ENCODE measurements at regions not wholly inside any gene's neighbourhood (a gene's known extent, or its start where the extent isn't known, plus 50 kb on each side); places are given as distances from the start of the nearest gene placed in this dataset.
"Not testable (repeated sequence)": the region's sequence is repeated elsewhere in the genome, so short reads cannot be mapped to it uniquely, and the experiment has no call there.

- DNase-seq; H3K36me3 ChIP-seq; H3K27ac ChIP-seq; H3K27me3 ChIP-seq; H3K4me1 ChIP-seq; ATAC-seq; H3K4me3 ChIP-seq; H3K9me3 ChIP-seq; intact Hi-C loops (cut with DNase I): not testable (repeated sequence)
- no CpG with 5 or more reads among the region's 2 CpGs for WGBS (ENCODE audit: insufficient coverage, low coverage, low lambda C conversion rate, missing lambda C conversion rate)
Observed at GRCh38 chr2:87651589-87651988, 96.3 kb upstream of the PLGLB2 start.

- not testable (repeated sequence) for H3K4me1 ChIP-seq, H3K4me3 ChIP-seq
Observed at GRCh38 chr2:87653373-87653772, 94.5 kb upstream of the PLGLB2 start.

GRCh38 chr2:87654136-87654814 lies 93.6 kb upstream of the PLGLB2 start:
- H3K4me1 ChIP-seq; DNase-seq; ATAC-seq; intact Hi-C loops (cut with DNase I); H3K9me3 ChIP-seq; H3K4me3 ChIP-seq; H3K27ac ChIP-seq; H3K27me3 ChIP-seq; H3K36me3 ChIP-seq: not testable (repeated sequence)
- WGBS (ENCODE audit: insufficient coverage, low coverage, low lambda C conversion rate, missing lambda C conversion rate), result 94% methylated on average over 3 of the region's 7 CpGs

More at GRCh38 chr2:87653373-87653772, 94.5 kb upstream of the PLGLB2 start:
- H3K9me3 ChIP-seq; H3K36me3 ChIP-seq; intact Hi-C loops (cut with DNase I); ATAC-seq; DNase-seq; H3K27me3 ChIP-seq; H3K27ac ChIP-seq: not testable (repeated sequence)

GRCh38 chr2:87657915-87658314 lies 90.0 kb upstream of the PLGLB2 start:
- intact Hi-C loops (cut with DNase I); H3K4me1 ChIP-seq; H3K36me3 ChIP-seq; H3K27me3 ChIP-seq; H3K4me3 ChIP-seq; H3K9me3 ChIP-seq: not testable (repeated sequence)
- peak in 1 of 3 donors; percentile 66 for DNase-seq
- 18% methylated on average over 2 of the region's 2 CpGs for WGBS (ENCODE audit: insufficient coverage, low coverage, low lambda C conversion rate, missing lambda C conversion rate)
- peak; percentile 84 to 90 (median 88) for ATAC-seq
- H3K27ac ChIP-seq, result peak overlapping the region in 2 of 3 donors; percentile 53 to 60

DNA sequence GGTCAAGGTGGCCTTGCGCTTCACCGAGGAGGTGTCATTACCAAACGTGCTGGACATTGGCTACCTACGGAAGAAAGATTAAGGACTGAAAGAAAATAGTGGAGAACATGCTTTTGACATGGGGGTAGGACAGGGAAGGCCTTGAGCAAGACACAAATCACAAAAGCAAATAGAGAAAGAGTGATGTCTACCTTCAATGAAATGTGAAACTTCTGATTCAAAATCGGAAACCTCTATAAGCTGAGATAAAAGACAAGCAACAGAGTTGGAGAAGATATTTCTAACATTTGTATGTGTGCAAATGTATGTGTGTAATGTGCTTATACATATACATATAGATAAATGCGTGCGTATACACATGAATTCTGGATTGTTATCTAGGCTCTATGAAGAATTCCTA lies 89.5 kb upstream of the PLGLB2 start:
- H3K27ac ChIP-seq, result peak overlapping the region in 1 of 3 donors; percentile 58
- H3K27me3 ChIP-seq; H3K4me3 ChIP-seq; H3K4me1 ChIP-seq; H3K36me3 ChIP-seq; H3K9me3 ChIP-seq; DNase-seq; intact Hi-C loops (cut with DNase I): not testable (repeated sequence)
- no CpG with 5 or more reads among the region's 7 CpGs for WGBS (ENCODE audit: insufficient coverage, low coverage, low lambda C conversion rate, missing lambda C conversion rate)
- ATAC-seq, result peak in 1 of 4 donors; percentile 19

DNA sequence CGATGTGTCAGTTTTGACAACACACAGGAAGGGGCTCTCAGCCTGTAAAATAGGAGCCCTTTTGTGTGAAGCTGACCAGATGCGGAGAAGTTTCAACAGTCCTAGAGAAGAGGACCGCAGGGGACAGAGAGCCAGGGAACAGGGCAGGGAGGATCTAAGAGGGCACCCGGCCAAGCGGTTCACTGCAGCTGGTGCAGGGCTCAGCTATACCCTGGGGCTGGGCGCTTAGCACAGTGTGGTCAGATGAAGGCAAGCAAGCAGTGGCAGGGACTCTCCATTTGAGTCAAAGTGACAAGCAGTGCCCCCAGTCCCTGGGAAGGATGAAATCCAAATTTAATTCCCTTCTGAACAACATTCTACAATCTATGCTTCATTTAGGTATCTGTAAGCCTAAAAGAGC lies 88.9 kb upstream of the PLGLB2 start:
- H3K27me3 ChIP-seq; H3K9me3 ChIP-seq; H3K4me3 ChIP-seq; intact Hi-C loops (cut with DNase I); H3K36me3 ChIP-seq; H3K4me1 ChIP-seq: not testable (repeated sequence)
- peak; percentile 73 to 86 (median 82) for ATAC-seq
- peak overlapping the region in 1 of 3 donors; percentile 58 for H3K27ac ChIP-seq
- WGBS (ENCODE audit: insufficient coverage, low coverage, low lambda C conversion rate, missing lambda C conversion rate), result 18% methylated on average over 4 of the region's 6 CpGs
- DNase-seq, result peak; percentile 35 to 63 (median 61)

GRCh38 chr2:87660164-87660563 lies 87.7 kb upstream of the PLGLB2 start:
- H3K4me1 ChIP-seq, result not testable (repeated sequence)

DNA sequence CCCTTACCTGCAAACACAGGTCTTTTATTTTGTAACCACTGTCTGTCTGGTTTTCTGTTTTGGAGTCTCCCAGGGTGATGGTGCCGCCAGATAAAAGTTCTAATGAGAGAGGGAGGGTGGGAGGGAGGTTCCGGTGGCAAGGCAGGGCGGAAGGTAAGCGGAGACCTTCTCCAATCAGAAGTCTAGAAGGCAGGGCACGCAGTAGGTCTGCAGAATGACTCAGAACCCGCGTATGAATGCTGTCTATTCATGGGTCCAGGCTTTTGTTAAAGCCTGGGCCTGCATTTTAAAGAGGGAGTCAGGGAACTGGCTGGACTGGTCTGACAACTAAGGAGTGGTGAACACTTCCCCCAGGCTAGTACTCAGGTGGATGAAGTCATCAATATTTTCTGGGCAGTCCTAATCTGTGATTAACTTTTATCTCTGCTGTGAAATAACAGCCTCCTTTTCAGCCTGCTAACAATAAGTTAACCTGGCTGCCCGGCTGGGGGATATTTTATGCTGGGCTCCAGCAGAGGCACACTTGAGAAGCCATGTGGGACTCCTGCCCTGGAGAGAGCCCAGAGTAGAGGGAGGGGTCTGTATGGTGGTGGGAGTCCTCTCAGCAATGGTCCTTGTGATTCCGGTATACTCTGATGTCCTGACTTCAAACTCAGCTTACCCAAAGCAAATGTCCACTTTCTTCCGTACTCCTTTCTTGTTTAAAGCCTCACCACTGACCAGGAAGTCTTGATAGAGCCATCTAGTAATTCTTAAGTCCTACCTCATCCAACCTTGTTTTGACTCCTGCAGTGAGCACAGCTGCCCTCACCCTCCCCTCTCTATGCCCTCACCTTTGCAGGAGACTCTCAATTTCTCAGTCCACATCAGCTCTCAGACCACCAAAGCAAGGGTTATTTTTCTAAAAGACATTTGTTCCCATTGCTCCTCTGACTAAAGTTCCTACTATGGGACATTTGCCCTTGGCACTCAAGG lies 85.3 kb upstream of the PLGLB2 start:
- DNase-seq; H3K36me3 ChIP-seq; H3K27ac ChIP-seq; H3K4me1 ChIP-seq; H3K27me3 ChIP-seq; intact Hi-C loops (cut with DNase I); H3K4me3 ChIP-seq; H3K9me3 ChIP-seq: not testable (repeated sequence)
- 78% methylated on average over 7 of the region's 10 CpGs for WGBS (ENCODE audit: insufficient coverage, low coverage, low lambda C conversion rate, missing lambda C conversion rate)
- peak in 1 of 4 donors; percentile 35 for ATAC-seq

More at GRCh38 chr2:87660164-87660563, 87.7 kb upstream of the PLGLB2 start:
- H3K27me3 ChIP-seq; H3K4me3 ChIP-seq; ATAC-seq; DNase-seq; H3K36me3 ChIP-seq; H3K9me3 ChIP-seq; H3K27ac ChIP-seq; intact Hi-C loops (cut with DNase I): not testable (repeated sequence)
- 94% methylated on average over 3 of the region's 10 CpGs for WGBS (ENCODE audit: insufficient coverage, low coverage, low lambda C conversion rate, missing lambda C conversion rate)

GRCh38 chr2:87663347-87663746 lies 84.5 kb upstream of the PLGLB2 start:
- H3K9me3 ChIP-seq; H3K27me3 ChIP-seq; H3K27ac ChIP-seq; intact Hi-C loops (cut with DNase I); ATAC-seq; H3K36me3 ChIP-seq; H3K4me3 ChIP-seq; H3K4me1 ChIP-seq; DNase-seq: not testable (repeated sequence)

DNA sequence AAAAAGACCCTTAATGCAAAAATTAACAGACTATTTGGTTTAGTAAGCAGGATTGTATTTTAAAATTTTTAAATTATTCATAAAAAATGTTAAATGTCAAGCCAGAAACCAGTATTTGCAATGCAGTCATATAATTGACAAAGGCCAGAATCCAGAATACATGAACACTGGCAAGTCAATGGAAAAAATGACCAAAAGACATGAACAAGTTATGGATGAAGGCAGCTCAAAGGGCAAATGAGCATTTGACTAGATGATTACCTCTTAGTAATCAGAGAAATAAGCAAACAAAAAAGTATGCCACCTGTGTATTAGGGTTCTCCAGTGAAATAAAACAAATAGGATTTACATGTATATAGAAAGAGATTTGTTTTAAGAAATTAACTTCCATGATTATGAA lies 80.9 kb upstream of the PLGLB2 start:
- DNase-seq; H3K27ac ChIP-seq; H3K27me3 ChIP-seq; H3K9me3 ChIP-seq; ATAC-seq; H3K4me1 ChIP-seq; H3K36me3 ChIP-seq; H3K4me3 ChIP-seq; intact Hi-C loops (cut with DNase I): not testable (repeated sequence)

GRCh38 chr2:87668361-87668760 lies 79.5 kb upstream of the PLGLB2 start:
- WGBS (ENCODE audit: insufficient coverage, low coverage, low lambda C conversion rate, missing lambda C conversion rate), result no CpG with 5 or more reads among the region's 5 CpGs
- DNase-seq; H3K27me3 ChIP-seq; ATAC-seq; H3K27ac ChIP-seq; H3K36me3 ChIP-seq; H3K4me1 ChIP-seq; H3K9me3 ChIP-seq; H3K4me3 ChIP-seq; intact Hi-C loops (cut with DNase I): not testable (repeated sequence)

All from right lobe of liver (tissue), 6 donors.